ENCODE measurements at regions not wholly inside any gene's neighbourhood (a gene's known extent, or its start where the extent isn't known, plus 50 kb on each side); places are given as distances from the start of the nearest gene placed in this dataset.
"Not testable (repeated sequence)": the region's sequence is repeated elsewhere in the genome, so short reads cannot be mapped to it uniquely, and the experiment has no call there.

DNA sequence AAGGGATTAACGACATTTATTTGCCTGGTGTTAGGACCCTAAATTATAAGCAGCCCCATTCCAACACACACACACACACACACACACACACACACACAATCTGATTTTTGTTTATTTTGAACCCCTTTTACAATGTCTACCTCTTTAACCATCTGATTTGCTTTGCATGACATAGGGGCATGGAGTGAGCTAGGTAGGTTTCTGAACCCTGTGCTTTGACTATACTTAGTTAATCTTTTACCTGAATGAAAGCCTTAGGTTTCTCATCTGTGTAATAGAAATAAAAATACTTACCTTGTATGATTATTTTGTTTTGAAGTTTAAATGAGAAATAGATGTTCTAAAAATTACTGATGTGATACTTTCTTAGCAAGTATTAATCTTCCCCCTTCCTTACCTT, 94.7 kb upstream of the FOLH1 start:
- no peak for FAIRE-seq

GRCh38 chr11:49302360-49302759, 94.0 kb upstream of the FOLH1 start:
- peak; percentile 75 for FAIRE-seq

- not testable (repeated sequence) for FAIRE-seq
Observed at GRCh38 chr11:49298017-49298416, 89.6 kb upstream of the FOLH1 start.

DNA sequence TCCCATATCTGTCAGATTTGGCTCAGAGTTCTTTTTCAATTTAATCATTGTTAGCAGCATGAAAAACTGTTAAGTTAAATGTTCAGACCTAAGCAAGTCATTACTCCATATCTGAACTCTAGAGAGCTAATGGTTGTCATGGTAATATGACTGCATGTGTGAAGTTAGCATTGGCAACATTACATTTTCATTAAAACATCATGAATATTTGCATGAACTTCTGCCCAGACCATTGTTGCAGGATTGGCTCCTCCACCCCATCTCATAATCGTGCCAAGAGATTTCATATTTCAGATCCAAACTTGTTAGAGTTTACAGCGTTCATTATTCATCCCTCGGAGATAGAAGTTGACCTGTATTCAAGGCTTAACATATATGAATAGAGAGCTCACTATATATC, 75.5 kb upstream of the FOLH1 start:
- FAIRE-seq: not testable (repeated sequence)

GRCh38 chr11:49283282-49283681, 74.9 kb upstream of the FOLH1 start:
- FAIRE-seq: not testable (repeated sequence)

DNA sequence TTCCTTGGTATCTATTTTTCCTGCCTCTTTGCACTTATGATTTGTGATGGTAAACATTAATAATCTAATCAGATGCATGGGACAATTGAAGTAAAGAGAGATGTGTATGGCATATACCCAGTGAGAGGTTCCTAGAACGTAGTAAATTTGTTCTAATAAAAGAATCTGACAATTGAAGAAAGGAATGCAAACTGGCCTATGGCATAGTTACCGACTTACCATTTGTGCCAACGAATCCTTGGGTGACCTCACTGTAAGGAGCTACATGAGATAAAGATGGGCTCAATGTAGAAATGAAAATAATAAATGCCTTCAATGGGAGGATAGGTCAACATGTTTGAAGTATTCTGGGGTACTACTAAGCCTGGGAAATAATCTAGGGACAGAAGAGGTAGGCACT, 73.7 kb upstream of the FOLH1 start:
- not testable (repeated sequence) for FAIRE-seq

GRCh38 chr11:49277951-49278350, 69.5 kb upstream of the FOLH1 start:
- not testable (repeated sequence) for FAIRE-seq

All from islet of Langerhans (tissue), 1 donor.